AG09319 (cell line): ENCODE measurements at regions not wholly inside any gene's neighbourhood (a gene's known extent, or its start where the extent isn't known, plus 50 kb on each side); places are given as distances from the start of the nearest gene placed in this dataset.

Experiments
- DNase-seq: peaks from one replicate; pipeline ENCODE4 v3.0.0-alpha.2; 2010; ENCODE audit warnings: low read depth; ENCODE audit errors: extremely low read depth
- TF ChIP-seq, protein P1 (sequence below): IDR thresholded peaks from 2 replicates; pipeline ENCODE4 v1.5.1; 2011; ENCODE audit warnings: low read depth, mild to moderate bottlenecking, inconsistent platforms, low read length, moderate library complexity

DNA sequence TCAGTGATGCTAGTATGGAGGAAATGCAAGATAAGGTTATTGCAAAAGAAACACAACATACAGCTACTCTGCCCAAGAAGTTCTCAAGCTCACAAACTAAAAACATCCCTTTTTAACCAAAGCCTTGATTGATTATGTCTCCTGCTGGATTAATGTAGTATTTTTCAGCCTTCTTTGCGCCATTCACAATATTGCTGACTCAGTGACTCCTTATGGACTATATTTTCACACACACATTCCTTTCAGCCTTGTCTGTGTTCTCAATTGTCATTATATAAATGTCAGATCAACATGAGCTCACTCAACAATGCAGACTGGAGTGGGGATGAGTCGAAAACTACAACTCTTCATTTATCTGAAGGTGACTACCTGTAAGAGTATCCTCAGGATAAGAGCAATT, 579.3 kb upstream of the CDH8 start:
- TF ChIP-seq, protein P1, sequence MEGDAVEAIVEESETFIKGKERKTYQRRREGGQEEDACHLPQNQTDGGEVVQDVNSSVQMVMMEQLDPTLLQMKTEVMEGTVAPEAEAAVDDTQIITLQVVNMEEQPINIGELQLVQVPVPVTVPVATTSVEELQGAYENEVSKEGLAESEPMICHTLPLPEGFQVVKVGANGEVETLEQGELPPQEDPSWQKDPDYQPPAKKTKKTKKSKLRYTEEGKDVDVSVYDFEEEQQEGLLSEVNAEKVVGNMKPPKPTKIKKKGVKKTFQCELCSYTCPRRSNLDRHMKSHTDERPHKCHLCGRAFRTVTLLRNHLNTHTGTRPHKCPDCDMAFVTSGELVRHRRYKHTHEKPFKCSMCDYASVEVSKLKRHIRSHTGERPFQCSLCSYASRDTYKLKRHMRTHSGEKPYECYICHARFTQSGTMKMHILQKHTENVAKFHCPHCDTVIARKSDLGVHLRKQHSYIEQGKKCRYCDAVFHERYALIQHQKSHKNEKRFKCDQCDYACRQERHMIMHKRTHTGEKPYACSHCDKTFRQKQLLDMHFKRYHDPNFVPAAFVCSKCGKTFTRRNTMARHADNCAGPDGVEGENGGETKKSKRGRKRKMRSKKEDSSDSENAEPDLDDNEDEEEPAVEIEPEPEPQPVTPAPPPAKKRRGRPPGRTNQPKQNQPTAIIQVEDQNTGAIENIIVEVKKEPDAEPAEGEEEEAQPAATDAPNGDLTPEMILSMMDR, result no peak
- no peak for DNase-seq

DNA sequence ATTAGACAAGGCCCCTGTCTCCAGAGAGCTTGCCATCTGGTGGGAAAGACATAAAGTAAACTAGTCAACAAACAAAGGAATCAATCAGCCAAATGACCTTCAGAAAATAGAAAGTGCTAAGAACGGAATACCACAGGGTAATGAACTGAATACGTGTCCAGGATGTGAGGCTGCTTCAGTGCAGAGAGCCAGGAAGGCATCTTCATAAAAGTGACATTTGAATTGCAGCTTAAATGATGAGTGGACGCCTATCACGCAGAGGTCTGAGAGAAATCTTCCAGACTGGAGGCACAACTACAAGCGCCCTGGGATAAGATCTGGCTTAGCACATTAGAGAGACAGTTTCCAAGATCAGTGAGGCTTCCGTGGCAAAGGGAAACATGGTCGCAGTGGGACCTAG, 574.1 kb upstream of the CDH8 start:
- TF ChIP-seq, protein P1, result no peak

DNA sequence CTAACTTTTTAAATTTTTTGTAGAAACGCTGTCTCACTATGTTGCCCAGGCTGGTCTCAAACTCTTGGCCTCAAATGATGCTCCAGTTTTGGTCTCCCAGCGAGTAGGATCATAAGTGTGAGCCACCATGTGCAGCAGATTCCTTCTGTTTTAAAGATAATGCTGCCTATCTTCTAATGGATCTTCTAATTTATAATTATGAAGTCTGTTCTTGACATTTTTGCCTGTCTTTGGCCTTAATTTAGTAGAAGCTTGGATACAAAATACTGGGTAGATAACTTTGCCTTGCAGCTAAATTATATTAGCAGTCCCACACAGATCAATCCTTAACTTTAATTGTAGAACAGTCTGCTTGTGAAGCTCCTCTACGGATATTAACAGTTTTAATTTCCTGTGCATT, 566.6 kb upstream of the CDH8 start:
- DNase-seq, result no peak
- TF ChIP-seq, protein P1, result no peak

More for the DNA sequence above, 574.1 kb upstream of the CDH8 start:
- DNase-seq, result no peak

DNA sequence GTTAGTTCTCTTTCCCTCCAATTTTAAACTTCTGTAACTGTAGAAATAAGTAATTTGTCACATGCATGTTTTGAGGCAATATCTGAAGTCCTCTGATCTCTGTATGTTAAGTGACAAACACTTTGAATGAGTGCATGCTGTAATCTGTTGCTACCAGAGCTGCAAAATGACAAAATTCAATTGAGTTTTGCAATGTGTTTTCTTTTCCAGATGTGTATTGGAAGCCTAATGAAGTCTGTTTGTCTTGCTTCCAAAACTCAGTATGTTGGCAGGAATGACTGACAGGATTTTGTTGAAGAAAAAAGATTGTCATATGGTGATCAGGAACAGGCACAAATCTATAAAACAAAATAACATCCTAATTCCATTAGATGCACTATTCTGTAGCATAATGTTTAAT, 561.6 kb upstream of the CDH8 start:
- TF ChIP-seq, protein P1, result no peak
- no peak for DNase-seq

DNA sequence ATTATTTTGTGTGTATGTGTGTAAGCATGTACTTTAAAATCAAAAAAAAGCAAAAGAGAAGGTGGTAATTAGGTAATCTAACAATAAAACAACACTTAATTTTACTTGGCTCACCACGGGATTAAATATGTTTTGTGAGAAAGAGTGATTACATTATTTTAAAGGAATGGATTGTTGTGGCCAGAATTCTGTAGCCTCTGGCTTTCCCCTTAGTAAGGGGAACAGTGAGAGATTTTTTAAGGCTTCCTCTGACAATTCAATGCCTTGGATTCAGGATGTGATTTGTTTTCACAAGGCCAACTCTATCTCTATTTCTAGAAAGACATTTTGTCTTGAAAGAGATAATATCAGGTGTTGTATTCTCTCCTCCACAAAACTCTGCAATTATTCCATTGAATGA, 560.3 kb upstream of the CDH8 start:
- TF ChIP-seq, protein P1, result no peak
- DNase-seq, result no peak

DNA sequence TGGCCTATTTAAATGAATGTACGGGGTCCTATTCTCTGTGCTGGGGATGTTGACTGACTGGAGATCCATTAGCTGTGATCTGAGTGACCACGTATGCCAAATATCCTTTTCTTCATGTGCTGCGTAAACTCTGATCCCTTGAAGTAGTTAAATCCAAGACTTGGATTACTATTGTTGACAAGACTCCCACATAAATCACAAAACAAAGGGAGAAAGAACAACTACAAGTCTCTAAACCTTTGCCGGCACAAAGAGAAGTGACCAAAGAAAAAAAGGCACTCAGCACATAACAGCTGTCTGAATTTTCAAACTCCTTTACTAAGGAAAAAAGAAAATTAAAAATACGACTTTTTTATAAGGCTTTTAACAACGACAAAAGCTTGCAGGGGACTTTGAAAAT, 559.9 kb upstream of the CDH8 start:
- TF ChIP-seq, protein P1, result no peak
- DNase-seq, result no peak

DNA sequence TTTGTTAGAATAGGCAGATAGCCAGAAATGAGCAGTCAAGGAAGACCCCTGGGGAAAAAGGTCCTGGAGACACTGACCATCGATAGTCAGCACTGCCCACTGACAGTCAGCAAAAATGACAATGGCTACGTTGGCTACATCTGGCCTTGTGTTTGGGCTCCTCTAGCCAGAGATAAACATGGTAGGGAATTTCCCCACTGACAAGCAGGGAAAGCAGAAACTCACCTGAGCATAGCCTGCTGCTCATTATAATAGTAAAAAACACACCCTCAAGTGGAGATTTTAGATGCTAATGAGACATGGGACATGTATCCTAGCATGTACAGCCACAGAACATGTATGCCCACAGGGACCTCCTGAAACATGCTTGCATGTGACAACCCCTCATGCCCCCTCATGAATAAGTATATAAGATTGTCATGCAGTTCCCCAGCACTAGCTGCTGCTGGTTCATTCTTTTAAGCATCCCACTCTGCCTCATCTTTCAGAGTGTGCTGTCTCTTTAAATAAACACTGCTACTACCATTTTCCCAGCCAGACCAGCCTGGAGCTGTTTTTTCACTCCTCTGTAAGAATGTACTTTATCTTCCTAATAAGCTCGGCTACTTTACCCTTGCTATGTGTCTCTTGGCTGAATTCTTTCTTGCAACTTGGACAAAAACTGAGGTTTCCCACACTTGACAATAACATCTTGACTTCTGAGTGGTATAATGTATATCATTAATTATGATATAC, 550.1 kb upstream of the CDH8 start:
- TF ChIP-seq, protein P1, result no peak
- DNase-seq, result no peak
